ENCODE measurements at regions not wholly inside any gene's neighbourhood (a gene's known extent, or its start where the extent isn't known, plus 50 kb on each side); places are given as distances from the start of the nearest gene placed in this dataset.

DNA sequence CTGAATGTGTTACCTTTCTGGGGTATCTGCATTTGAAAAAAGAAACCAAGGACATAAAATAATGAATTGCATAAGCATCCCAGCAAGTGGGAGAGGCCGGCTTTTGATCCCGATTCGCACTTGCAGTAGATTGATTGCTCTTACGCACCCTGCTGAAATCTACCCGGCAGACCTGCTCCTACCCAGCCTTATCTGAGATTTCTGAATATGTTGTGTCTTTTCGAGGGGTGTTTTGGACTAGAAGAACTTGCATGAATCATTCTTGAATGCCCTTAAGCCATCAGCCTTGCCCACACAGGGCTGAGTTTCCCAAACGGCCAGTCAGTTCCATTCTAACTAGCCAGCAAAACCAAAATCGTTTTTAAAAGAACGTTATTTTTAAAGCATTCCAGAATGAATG lies 174.4 kb upstream of the BCOR start:
- TF ChIP-seq, protein P1, sequence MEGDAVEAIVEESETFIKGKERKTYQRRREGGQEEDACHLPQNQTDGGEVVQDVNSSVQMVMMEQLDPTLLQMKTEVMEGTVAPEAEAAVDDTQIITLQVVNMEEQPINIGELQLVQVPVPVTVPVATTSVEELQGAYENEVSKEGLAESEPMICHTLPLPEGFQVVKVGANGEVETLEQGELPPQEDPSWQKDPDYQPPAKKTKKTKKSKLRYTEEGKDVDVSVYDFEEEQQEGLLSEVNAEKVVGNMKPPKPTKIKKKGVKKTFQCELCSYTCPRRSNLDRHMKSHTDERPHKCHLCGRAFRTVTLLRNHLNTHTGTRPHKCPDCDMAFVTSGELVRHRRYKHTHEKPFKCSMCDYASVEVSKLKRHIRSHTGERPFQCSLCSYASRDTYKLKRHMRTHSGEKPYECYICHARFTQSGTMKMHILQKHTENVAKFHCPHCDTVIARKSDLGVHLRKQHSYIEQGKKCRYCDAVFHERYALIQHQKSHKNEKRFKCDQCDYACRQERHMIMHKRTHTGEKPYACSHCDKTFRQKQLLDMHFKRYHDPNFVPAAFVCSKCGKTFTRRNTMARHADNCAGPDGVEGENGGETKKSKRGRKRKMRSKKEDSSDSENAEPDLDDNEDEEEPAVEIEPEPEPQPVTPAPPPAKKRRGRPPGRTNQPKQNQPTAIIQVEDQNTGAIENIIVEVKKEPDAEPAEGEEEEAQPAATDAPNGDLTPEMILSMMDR (IDR thresholded peaks at IDR 0.05; ENCODE audit: borderline replicate concordance, extremely low read depth, low read length, poor library complexity, severe bottlenecking) = no peak
- TF ChIP-seq EZH2 (IDR thresholded peaks at IDR 0.05; ENCODE audit: borderline replicate concordance, low read depth, low read length, severe bottlenecking) = no peak
